ELF-1 (cell line): ENCODE measurements at regions not wholly inside any gene's neighbourhood (a gene's known extent, or its start where the extent isn't known, plus 50 kb on each side); places are given as distances from the start of the nearest gene placed in this dataset.
"Not testable (repeated sequence)": the region's sequence is repeated elsewhere in the genome, so short reads cannot be mapped to it uniquely, and the experiment has no call there.

Source experiments
- DNase-seq: peaks from one replicate; pipeline ENCODE4 v3.0.0-alpha.2; 2016; ENCODE audit warnings: low read depth, low spot score

GRCh38 chr10:21061184-21061583 lies 164.1 kb upstream of the NEBL start:
- no peak for DNase-seq

- no peak for DNase-seq
Observed at GRCh38 chr10:21060626-21061025, 163.5 kb upstream of the NEBL start.

- DNase-seq = no peak
Observed at GRCh38 chr10:21057989-21058388, 160.9 kb upstream of the NEBL start.

GRCh38 chr10:21057436-21057835 lies 160.3 kb upstream of the NEBL start:
- no peak for DNase-seq

- no peak for DNase-seq
Observed at GRCh38 chr10:21056461-21056860, 159.3 kb upstream of the NEBL start.

GRCh38 chr10:21055339-21056135 lies 158.4 kb upstream of the NEBL start:
- DNase-seq = peak; percentile 14

GRCh38 chr10:21053953-21054690 lies 157.0 kb upstream of the NEBL start:
- no peak for DNase-seq

- DNase-seq = no peak
Observed at GRCh38 chr10:21052709-21053104, 155.6 kb upstream of the NEBL start.

- no peak for DNase-seq
Observed at GRCh38 chr10:21052072-21052708, 155.1 kb upstream of the NEBL start.

- DNase-seq = no peak
Observed at GRCh38 chr10:21049482-21049881, 152.4 kb upstream of the NEBL start.

GRCh38 chr10:21048068-21048467 lies 151.0 kb upstream of the NEBL start:
- DNase-seq = peak; percentile 24

GRCh38 chr10:21047511-21047910 lies 150.4 kb upstream of the NEBL start:
- DNase-seq = no peak

GRCh38 chr10:21047096-21047495 lies 150.0 kb upstream of the NEBL start:
- DNase-seq = no peak

- no peak for DNase-seq
Observed at GRCh38 chr10:21043044-21043443, 145.9 kb upstream of the NEBL start.

- DNase-seq = no peak
Observed at GRCh38 chr10:21042536-21042935, 145.4 kb upstream of the NEBL start.

- DNase-seq = no peak
Observed at GRCh38 chr10:21041763-21042458, 144.8 kb upstream of the NEBL start.

GRCh38 chr10:21039721-21040120 lies 142.6 kb upstream of the NEBL start:
- no peak for DNase-seq

GRCh38 chr10:21036757-21037156 lies 139.6 kb upstream of the NEBL start:
- DNase-seq = no peak

- DNase-seq = not testable (repeated sequence)
Observed at GRCh38 chr10:21034770-21035169, 137.7 kb upstream of the NEBL start.

GRCh38 chr10:21034241-21034640 lies 137.1 kb upstream of the NEBL start:
- no peak for DNase-seq

GRCh38 chr10:21032587-21033319 lies 135.6 kb upstream of the NEBL start:
- DNase-seq = no peak
